H1 (cell line): ENCODE measurements at regions not wholly inside any gene's neighbourhood (a gene's known extent, or its start where the extent isn't known, plus 50 kb on each side); places are given as distances from the start of the nearest gene placed in this dataset.

Source experiments
- CTCF ChIA-PET: fragments of 300-600 bp; sonication (Branson Sonifier 250); formaldehyde crosslinking; loops from one replicate; lab custom pipeline; 2021; ENCODE audit not compliant: partially characterized antibody; lab: Charles Lee
- POLR2A ChIA-PET: fragments of 300-600 bp; sonication (Branson Sonifier 250); formaldehyde crosslinking; loops from one replicate; lab custom pipeline; 2021; ENCODE audit warnings: inconsistent platforms; ENCODE audit not compliant: partially characterized antibody; lab: Charles Lee
- DNase-seq, 2 experiments: peaks; one replicate each; pipeline versions ENCODE4 v3.0.0 to v3.0.0-alpha.2; 2010 to 2022; ENCODE audit warnings: low spot score in 2 of 2, low read depth in 1 of 2, mixed read lengths in 1 of 2
- FAIRE-seq: peaks from 2 replicates; lab custom pipeline; 2011; peaks lifted over from hg19 to GRCh38; lab: Jason Lieb, UNC
- H2AFZ ChIP-seq: 2 replicates; pipeline ENCODE4 v1.8.1; 2012; ENCODE audit warnings: low read length, inconsistent platforms
- H2AK5ac ChIP-seq: 2 replicates; pipeline ENCODE4 v1.6.1; 2013; ENCODE audit warnings: low read depth, low read length
- H2BK120ac ChIP-seq: replicated peaks from 2 replicates; pipeline ENCODE3; 2013; ENCODE audit warnings: low read depth, low read length, inconsistent platforms
- H2BK12ac ChIP-seq: 2 replicates; pipeline ENCODE4 v1.6.1; 2013; ENCODE audit warnings: low read depth, low read length
- H2BK15ac ChIP-seq: 2 replicates; pipeline ENCODE4 v1.6.1; 2013; ENCODE audit warnings: low read length
- H2BK20ac ChIP-seq: 2 replicates; pipeline ENCODE4 v1.6.1; 2013; ENCODE audit warnings: low read length
- H2BK5ac ChIP-seq: 2 replicates; pipeline ENCODE4 v1.6.1; 2013; ENCODE audit warnings: low read depth, low read length
- H3K14ac ChIP-seq: 2 replicates; pipeline ENCODE4 v1.6.1; 2013; ENCODE audit warnings: inconsistent platforms; ENCODE audit not compliant: insufficient read length
- H3K18ac ChIP-seq: 2 replicates; pipeline ENCODE4 v1.6.1; 2013; ENCODE audit warnings: low read length; ENCODE audit errors: extremely low read depth
- H3K23ac ChIP-seq: 2 replicates; pipeline ENCODE4 v1.6.1; 2013; ENCODE audit warnings: inconsistent platforms; ENCODE audit not compliant: insufficient read length
- H3K23me2 ChIP-seq: 2 replicates; pipeline ENCODE4 v1.6.1; 2013; ENCODE audit warnings: low read depth, low read length
- H3K27ac ChIP-seq: 2 replicates; pipeline ENCODE4 v1.6.1; 2011; ENCODE audit warnings: low read depth, low read length, inconsistent platforms
- H3K27me3 ChIP-seq, 4 experiments: replicated peaks in 1 of 4; 1 replicate in 1 of 4; 2 replicates in 3 of 4; pipeline versions ENCODE4 v1.6.1 to v1.8.1; 2011 to 2013; ENCODE audit warnings: low read length in 3 of 4, mild to moderate bottlenecking in 3 of 4, inconsistent platforms in 2 of 4, mixed read lengths in 2 of 4, moderate library complexity in 1 of 4; ENCODE audit not compliant: control insufficient read depth in 3 of 4, insufficient read depth in 3 of 4; ENCODE audit errors: extremely low read depth in 1 of 4
- H3K36me3 ChIP-seq, 4 experiments: 2 replicates each; pipeline versions ENCODE4 v1.6.1 to v1.8.1; 2011 to 2013; ENCODE audit warnings: mild to moderate bottlenecking in 4 of 4, low read length in 3 of 4, moderate library complexity in 2 of 4, control low read depth in 1 of 4, inconsistent platforms in 1 of 4; ENCODE audit not compliant: insufficient read depth in 4 of 4, control insufficient read depth in 2 of 4
- H3K4ac ChIP-seq: replicated peaks from 2 replicates; pipeline ENCODE3; 2013; ENCODE audit warnings: low read length, low read depth, mixed read lengths, inconsistent platforms; ENCODE audit not compliant: insufficient read length
- H3K4me1 ChIP-seq, 4 experiments: replicated peaks in 1 of 4; 1 replicate in 1 of 4; 2 replicates in 3 of 4; pipeline versions ENCODE4 v1.6.1 to v1.8.1; 2011 to 2013; ENCODE audit warnings: low read length in 3 of 4, inconsistent platforms in 2 of 4, mixed read lengths in 1 of 4; ENCODE audit not compliant: insufficient read depth in 4 of 4, control insufficient read depth in 3 of 4
- H3K4me2 ChIP-seq, 2 experiments: 2 replicates each; pipeline versions ENCODE4 v1.6.1 to v1.8.1; 2011 to 2013; ENCODE audit warnings: low read depth in 2 of 2, low read length in 2 of 2, control low read depth in 1 of 2, inconsistent platforms in 1 of 2, mild to moderate bottlenecking in 1 of 2; ENCODE audit not compliant: insufficient read depth in 1 of 2
- H3K4me3 ChIP-seq, 4 experiments: fragments of 200-600, 300-600 bp in 1 of 4; sonication (generic), shearing (Covaris generic), sonication (Bioruptor Twin) in 1 of 4; 2 replicates each; pipeline versions ENCODE4 v1.5.1 to v1.8.1; 2011 to 2016; ENCODE audit warnings: low read length in 4 of 4, low read depth in 3 of 4, control low read depth in 2 of 4, inconsistent platforms in 2 of 4, mild to moderate bottlenecking in 2 of 4, mixed read lengths in 1 of 4, moderate library complexity in 1 of 4; ENCODE audit not compliant: insufficient read depth in 2 of 4; ENCODE audit errors: extremely low read depth in 1 of 4
- H3K56ac ChIP-seq: replicated peaks from 2 replicates; pipeline ENCODE3; 2013; ENCODE audit warnings: low read depth, mild to moderate bottlenecking, mixed read lengths, low read length, inconsistent platforms; ENCODE audit not compliant: insufficient read length
- H3K79me1 ChIP-seq: 2 replicates; pipeline ENCODE4 v1.6.1; 2013; ENCODE audit warnings: low read depth, low read length, control low read depth
- H3K79me2 ChIP-seq, 2 experiments: 2 replicates each; pipeline versions ENCODE4 v1.6.1 to v1.8.1; 2012 to 2013; ENCODE audit warnings: low read length in 2 of 2, mild to moderate bottlenecking in 2 of 2, inconsistent platforms in 1 of 2; ENCODE audit not compliant: insufficient read depth in 2 of 2, control insufficient read depth in 1 of 2
- H3K9ac ChIP-seq, 4 experiments: replicated peaks in 1 of 4; 1 replicate in 1 of 4; 2 replicates in 3 of 4; pipeline versions ENCODE4 v1.6.1 to v1.8.1; 2011 to 2013; ENCODE audit warnings: low read depth in 3 of 4, low read length in 3 of 4, control low read depth in 2 of 4, mild to moderate bottlenecking in 2 of 4, moderate library complexity in 2 of 4, inconsistent platforms in 1 of 4; ENCODE audit errors: extremely low read depth in 1 of 4
- H3K9me3 ChIP-seq, 2 experiments: 2 replicates each; pipeline versions ENCODE4 v1.6.1 to v1.8.1; 2012 to 2013; ENCODE audit warnings: mild to moderate bottlenecking in 2 of 2, moderate library complexity in 2 of 2, control low read depth in 1 of 2, inconsistent platforms in 1 of 2, low read depth in 1 of 2, low read length in 1 of 2, mixed read lengths in 1 of 2; ENCODE audit not compliant: insufficient read depth in 2 of 2
- H4K20me1 ChIP-seq, 2 experiments: replicated peaks in 1 of 2; 2 replicates each; pipeline versions ENCODE3 to v1.8.1; 2011 to 2013; ENCODE audit warnings: inconsistent platforms in 2 of 2, low read length in 2 of 2, mild to moderate bottlenecking in 1 of 2; ENCODE audit not compliant: insufficient read depth in 2 of 2, control insufficient read depth in 1 of 2
- H4K5ac ChIP-seq: 2 replicates; pipeline ENCODE4 v1.6.1; 2013; ENCODE audit warnings: low read length, low read depth, mixed read lengths, inconsistent platforms; ENCODE audit not compliant: insufficient read length
- H4K8ac ChIP-seq: 2 replicates; pipeline ENCODE4 v1.8.0; 2013; ENCODE audit warnings: mild to moderate bottlenecking, moderate library complexity, low read length, inconsistent platforms; ENCODE audit not compliant: insufficient read depth; ENCODE audit errors: extremely low read depth
- H4K91ac ChIP-seq: replicated peaks from 2 replicates; pipeline ENCODE3; 2013; ENCODE audit warnings: low read length, mixed read lengths, inconsistent platforms; ENCODE audit not compliant: insufficient read length
- NRF1 ChIP-seq: IDR thresholded peaks from 2 replicates; pipeline ENCODE4 v1.6.1; 2011; ENCODE audit warnings: mild to moderate bottlenecking, low read depth, low read length, improper control_type of control experiment
- SRF ChIP-seq: IDR thresholded peaks from 2 replicates; pipeline ENCODE4 v1.6.1; 2011; ENCODE audit warnings: mild to moderate bottlenecking, low read depth, low read length, moderate library complexity
- WGBS, 2 experiments: shearing (Covaris generic) in 1 of 2; methylation state at CpG; one replicate each; pipeline versions ENCODE4 v1.1.6 to v1.1.7; 2013 to 2015; ENCODE audit warnings: low lambda C conversion rate in 2 of 2, mixed read lengths in 2 of 2, inconsistent platforms in 1 of 2, low coverage in 1 of 2, missing lambda C conversion rate in 1 of 2; ENCODE audit not compliant: insufficient replicate concordance in 2 of 2, insufficient coverage in 1 of 2, insufficient read length in 1 of 2; ENCODE audit errors: extremely low coverage in 1 of 2, missing lambda C conversion rate in 1 of 2; 5-methylcytosine and 5-hydroxymethylcytosine counted together
- TF ChIP-seq, protein P1 (sequence below): IDR thresholded peaks from 2 replicates; pipeline ENCODE4 v1.6.1; 2012; ENCODE audit warnings: inconsistent platforms

DNA sequence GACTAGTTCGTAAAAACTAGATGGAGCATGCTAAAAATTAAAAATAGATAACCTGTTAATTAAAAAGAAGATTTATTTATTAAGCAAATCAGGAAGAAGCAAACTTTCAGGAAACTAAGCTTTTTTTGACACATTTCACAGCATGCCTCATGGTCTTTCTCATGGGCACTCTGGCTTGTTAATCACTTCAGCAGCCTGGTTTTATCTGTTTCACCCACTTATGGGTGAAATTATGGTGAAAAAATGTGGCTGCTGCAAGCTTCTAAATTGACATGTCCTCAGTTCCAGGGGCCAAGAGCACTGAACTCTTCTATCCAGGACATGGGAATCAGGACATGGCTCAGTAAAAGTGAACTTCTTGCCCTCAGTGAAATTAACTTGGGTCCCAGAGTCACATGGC lies 468.6 kb upstream of the SYT1 start:
- H2BK15ac ChIP-seq: no peak overlapping the region
- H3K23me2 ChIP-seq: no peaks in the 10 kb centered on the region
- H3K4ac ChIP-seq: no peak overlapping the region
- no peaks in the 10 kb centered on the region for H3K9me3 ChIP-seq
- ChIA-PET CTCF (interaction anchor here (1.1 to 2.1 kb wide), 3 partner anchors 11 to 170 kb away, joined by 3 to 5 read pairs (median 4); no protein-coding TSS in a partner anchor), POLR2A (no interaction called here)
- H3K27me3 ChIP-seq: no peaks in the 10 kb centered on the region
- no peak overlapping the region for H3K14ac ChIP-seq
- H3K79me2 ChIP-seq: no peaks in the 10 kb centered on the region
- no peak overlapping the region for H2BK5ac ChIP-seq
- H4K91ac ChIP-seq: no peak overlapping the region
- no peak for FAIRE-seq
- H4K20me1 ChIP-seq: no peaks in the 10 kb centered on the region
- H3K79me1 ChIP-seq: no peaks in the 10 kb centered on the region
- no peak overlapping the region for H2BK12ac ChIP-seq
- WGBS, 2 experiments: 83% methylated on average over 1 of the region's 1 CpG; no CpG with 5 or more reads in 1 of the 2 experiments
- H3K56ac ChIP-seq: no peak overlapping the region
- H4K5ac ChIP-seq: no peak overlapping the region
- peaks cover 0 to 3% (median 0%) of the 10 kb centered on the region in 4 experiments; a peak in 1 of 7 replicates for H3K4me1 ChIP-seq
- H2AFZ ChIP-seq: no peak overlapping the region
- H2BK20ac ChIP-seq: no peak overlapping the region
- no peak for DNase-seq
- H3K9ac ChIP-seq: no peak overlapping the region
- H2BK120ac ChIP-seq: no peak overlapping the region
- no peak overlapping the region for H4K8ac ChIP-seq
- TF ChIP-seq, protein P1, sequence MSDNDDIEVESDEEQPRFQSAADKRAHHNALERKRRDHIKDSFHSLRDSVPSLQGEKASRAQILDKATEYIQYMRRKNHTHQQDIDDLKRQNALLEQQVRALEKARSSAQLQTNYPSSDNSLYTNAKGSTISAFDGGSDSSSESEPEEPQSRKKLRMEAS: no peak
- TF ChIP-seq NRF1 (no peak), SRF (no peak)
- no peak overlapping the region for H3K4me3 ChIP-seq
- no peak overlapping the region for H3K27ac ChIP-seq
- no peak overlapping the region for H3K23ac ChIP-seq
- H3K4me2 ChIP-seq: no peak overlapping the region
- H3K18ac ChIP-seq: no peak overlapping the region
- H3K36me3 ChIP-seq: no peaks in the 10 kb centered on the region
- no peak overlapping the region for H2AK5ac ChIP-seq
